ENCODE measurements at regions not wholly inside any gene's neighbourhood (a gene's known extent, or its start where the extent isn't known, plus 50 kb on each side); places are given as distances from the start of the nearest gene placed in this dataset.

GRCh38 chr10:9845075-9845474 is 1172.6 kb upstream of the CELF2 start:
- no peak for TF ChIP-seq EZH2 (IDR thresholded peaks at IDR 0.05; ENCODE audit: borderline replicate concordance, low read length)
- no peak for TF ChIP-seq CTCF (IDR thresholded peaks at IDR 0.05; ENCODE audit: low read length)
